Stimulated activated CD8-positive, alpha-beta memory T cell treated with anti-CD3 and anti-CD28 coated beads, Interleukin-4, amount 100 ng/mL, for 1 hour (primary cell): ENCODE measurements at regions not wholly inside any gene's neighbourhood (a gene's known extent, or its start where the extent isn't known, plus 50 kb on each side); places are given as distances from the start of the nearest gene placed in this dataset.

Experiments used
- DNase-seq, 2 donors: peaks; one replicate each; pipeline ENCODE4 v3.0.0-alpha.2; 2020; ENCODE audit warnings: low read depth in 2 of 2, low spot score in 1 of 2

- no peak for DNase-seq
Measured at GRCh38 chr3:18683900-18684299, 258.8 kb upstream of the SATB1 start.

GRCh38 chr3:18681818-18682345 is 256.7 kb upstream of the SATB1 start:
- DNase-seq: no peak

GRCh38 chr3:18680758-18681157 is 255.6 kb upstream of the SATB1 start:
- no peak for DNase-seq

GRCh38 chr3:18679238-18679637 is 254.1 kb upstream of the SATB1 start:
- no peak for DNase-seq

- DNase-seq: no peak
Measured at GRCh38 chr3:18675197-18675596, 250.1 kb upstream of the SATB1 start.

- DNase-seq: no peak
Measured at GRCh38 chr3:18672561-18672960, 247.4 kb upstream of the SATB1 start.

DNA sequence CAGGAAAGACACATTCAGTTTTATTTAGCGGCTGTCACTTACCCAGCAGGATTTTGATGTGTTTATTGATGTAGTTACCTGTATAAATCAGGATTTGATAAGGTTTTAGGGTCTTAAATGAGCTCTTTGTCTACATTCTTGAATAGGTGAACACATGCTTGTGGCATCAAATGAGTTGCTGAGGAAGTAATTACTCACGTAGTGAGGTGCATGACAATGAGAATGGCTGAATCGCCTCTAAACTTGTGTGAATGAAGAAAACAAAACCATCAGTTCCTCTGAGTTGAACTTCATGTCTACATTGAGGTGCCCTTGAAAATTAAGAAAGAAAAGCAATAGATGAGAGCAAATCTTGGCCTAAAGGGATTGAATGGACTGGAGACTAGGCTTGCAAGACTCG is 245.6 kb upstream of the SATB1 start:
- no peak for DNase-seq

DNA sequence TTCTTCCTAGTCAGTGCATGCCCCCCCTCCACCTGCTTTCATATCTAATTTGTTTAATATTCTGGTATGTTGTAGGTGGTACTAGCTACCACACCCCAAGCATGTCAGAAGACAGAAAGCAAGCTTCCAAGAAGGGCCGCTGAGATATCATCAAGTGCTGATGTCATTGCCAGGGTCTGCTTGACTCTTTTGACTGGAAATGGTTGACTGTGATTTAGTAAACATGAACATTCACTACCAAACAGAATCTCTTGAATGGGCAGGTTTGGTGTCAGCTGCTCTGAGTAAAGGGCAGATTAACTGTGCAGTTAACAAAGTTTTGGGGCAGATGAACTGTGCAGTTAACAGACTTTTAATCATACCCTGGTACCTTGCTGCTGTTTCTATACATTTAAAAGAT is 244.2 kb upstream of the SATB1 start:
- no peak for DNase-seq

DNA sequence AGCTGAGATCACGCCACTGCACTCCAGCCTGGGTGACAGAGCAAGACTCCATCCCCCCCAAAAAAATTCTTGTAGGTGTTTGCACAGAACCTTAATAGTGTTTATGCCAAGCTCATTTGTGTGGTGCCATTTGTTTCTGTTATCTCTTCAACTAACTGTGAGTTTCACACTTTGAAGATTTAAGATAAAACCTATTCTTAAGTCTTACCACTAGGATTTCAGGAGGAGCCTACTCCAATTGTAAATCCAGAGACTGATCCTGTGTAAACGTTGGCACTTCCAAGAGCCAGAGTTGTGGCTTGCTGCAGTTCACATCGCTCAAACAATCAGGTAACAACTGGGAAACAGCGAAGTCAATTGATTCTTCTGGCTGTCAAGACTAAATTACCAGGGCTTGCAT is 242.4 kb upstream of the SATB1 start:
- no peak for DNase-seq

DNA sequence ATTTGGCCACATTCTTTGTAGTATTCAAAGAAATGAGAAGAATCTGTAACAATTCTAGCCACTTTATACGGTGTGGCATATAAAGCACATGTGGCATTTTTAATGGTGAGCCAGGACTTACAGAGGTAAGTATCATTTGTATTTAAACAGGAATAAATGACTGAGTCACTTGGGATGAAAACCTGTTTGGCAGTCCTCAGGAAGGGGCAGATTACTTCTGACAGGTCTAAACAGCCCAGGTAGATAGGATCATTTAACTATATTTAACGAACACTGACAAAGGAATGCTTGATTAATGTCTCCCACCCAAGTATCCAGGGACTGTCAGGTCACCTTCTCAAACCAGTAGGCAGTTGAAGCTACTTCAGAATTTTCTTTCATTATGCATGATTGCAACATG is 241.5 kb upstream of the SATB1 start:
- DNase-seq: no peak

- no peak for DNase-seq
Measured at GRCh38 chr3:18660059-18660458, 234.9 kb upstream of the SATB1 start.

DNA sequence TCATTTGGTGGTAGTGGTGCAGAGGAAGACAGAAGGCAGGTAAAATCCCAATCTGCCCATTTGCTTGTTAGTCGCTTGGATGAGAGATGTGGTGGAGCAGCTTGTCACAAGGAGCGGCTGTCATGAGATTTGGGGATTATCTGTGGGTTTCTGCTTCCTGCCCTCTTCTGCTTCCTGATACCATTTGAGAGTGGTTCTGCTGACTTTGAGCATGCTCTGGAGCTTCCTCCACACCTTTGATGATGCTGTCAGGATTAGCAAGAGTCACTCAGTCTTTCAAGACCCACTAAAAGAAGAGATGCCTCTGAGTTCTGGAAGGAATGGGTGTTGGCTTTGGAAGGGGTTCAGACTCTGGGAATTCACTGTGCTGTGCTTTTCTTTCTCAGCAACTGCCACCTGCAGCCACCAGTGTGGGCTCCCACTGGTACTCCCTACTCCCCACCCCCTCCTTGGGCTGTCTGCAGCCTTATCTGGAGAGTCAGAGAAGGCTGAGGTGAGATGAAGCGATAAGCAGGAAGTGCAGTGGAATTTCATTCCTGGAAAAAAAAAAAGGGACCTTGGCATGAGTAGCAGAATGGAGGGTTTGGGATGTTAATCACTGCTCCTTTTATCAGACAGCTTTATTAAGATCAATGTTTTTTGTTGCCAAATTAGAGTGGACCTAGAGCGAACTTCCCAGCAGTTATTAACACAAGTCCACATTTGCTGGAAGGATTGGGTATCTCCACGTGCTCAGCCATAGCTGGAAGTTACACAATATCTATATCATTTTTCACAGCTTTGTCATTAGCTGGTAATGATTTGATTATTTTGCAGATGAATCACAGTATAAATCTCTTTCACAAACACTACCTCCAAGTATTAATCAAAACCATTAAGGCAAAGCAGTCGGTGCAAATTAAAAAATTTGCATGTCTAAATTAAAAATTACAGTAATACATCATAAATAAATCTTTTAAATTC is 233.0 kb upstream of the SATB1 start:
- DNase-seq: no peak

DNA sequence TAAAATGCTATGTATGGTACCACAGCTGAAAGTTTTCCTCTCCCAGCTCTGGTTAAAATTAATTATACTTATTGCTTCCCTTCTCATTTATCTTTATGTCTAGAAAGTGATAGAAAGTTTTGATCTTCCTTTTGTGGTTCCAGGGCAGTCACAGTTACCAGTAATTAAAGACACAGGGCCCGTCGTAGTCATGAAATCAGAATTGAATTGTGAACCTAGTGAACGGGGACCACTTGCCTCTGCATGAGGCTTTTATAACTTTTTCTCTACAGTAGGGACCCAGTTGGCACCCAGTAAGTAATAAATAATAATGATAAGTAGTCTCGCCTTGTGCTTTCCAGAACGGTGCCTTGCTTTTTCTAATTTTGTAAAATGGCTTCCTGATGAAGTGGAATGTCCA is 231.7 kb upstream of the SATB1 start:
- no peak for DNase-seq

GRCh38 chr3:18656410-18656809 is 231.3 kb upstream of the SATB1 start:
- no peak for DNase-seq

DNA sequence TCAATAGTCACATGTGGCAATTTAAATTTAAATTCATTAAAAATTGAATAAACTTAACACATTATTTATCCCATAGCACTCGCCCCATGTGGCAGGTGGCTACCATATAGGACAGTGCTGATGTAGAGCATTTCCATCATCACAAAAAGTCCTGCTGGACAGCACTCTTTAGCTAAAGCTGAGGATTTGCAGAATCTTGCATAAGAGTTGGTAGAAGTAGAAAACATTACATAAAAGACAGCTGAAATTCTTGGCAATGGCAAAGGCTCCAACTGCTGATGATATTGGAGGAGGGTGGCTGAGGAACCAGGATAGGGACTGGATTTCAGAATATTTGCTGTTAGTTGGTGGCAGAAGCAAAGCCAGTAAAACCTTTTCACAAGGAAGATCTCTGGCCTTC is 230.7 kb upstream of the SATB1 start:
- no peak for DNase-seq

- DNase-seq: no peak
Measured at GRCh38 chr3:18652781-18653180, 227.6 kb upstream of the SATB1 start.

- DNase-seq: no peak
Measured at GRCh38 chr3:18650731-18651130, 225.6 kb upstream of the SATB1 start.

GRCh38 chr3:18649666-18650363 is 224.7 kb upstream of the SATB1 start:
- DNase-seq: no peak

DNA sequence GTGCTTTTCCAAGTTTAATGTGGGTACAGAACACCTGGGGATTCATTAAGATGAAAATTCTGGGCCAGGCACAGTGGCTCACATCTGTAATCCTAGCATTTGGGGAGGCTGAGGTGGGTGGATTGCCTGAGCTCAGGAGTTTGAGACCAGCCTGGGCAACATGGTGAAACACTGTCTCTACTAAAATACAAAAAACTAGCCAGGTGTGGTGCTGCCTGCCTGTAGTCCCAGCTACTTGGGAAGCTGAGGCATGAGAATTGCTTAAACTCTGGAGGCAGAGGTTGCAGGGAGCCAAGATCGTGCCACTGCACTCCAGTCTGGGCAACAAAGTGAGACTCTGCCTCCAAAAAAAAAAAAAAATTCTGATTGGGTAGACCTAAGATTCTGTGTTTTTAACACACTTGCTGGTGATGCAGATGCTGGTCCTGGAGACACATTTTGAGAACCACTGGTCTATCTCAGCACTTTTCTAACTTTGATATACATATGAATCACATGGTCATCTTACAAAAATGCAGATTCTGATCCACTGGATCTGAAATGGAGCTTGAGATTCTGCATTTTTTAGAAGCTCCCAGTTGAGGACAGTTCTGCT is 223.8 kb upstream of the SATB1 start:
- no peak for DNase-seq

DNA sequence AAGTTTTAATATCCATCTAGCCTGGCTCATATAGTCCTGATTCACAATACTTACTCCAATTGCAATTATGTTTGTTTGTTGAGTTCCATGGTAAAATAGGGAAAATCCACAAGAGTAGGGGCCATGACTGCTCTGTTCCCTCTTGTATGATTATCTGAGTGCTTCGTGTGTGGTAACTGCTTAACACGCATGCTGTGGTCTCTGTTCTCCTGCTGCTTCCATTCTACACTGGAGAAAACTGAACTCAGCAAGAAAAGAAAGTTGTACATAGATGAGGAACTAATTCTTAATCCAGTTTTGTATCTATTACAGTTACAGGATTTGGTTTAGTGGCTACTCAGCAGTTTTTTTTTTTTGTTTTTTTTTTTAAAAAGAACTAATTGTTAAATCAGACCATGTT is 223.0 kb upstream of the SATB1 start:
- no peak for DNase-seq

DNA sequence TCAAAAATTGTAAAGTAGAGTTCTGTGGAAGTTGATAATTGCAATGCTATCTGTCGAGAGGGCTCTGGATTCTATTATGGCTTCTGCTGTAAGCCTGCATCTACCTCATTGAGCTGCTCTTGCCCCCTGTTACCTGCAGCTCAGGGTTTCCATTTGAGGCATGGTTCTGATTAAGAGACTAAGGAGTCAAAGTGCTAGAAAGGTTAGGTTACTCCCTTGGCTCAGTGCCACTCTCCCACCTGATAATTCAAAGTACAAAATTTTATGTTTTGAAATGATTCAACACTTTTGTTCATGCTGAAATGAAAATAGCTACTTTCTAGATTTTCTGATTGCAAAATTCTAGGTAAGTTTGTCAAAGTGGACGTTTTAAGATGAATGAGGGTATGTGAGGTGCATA is 220.5 kb upstream of the SATB1 start:
- no peak for DNase-seq

- DNase-seq: no peak
Measured at GRCh38 chr3:18643281-18643680, 218.1 kb upstream of the SATB1 start.
